Body of pancreas (tissue), 4 donors: ENCODE measurements at regions not wholly inside any gene's neighbourhood (a gene's known extent, or its start where the extent isn't known, plus 50 kb on each side); places are given as distances from the start of the nearest gene placed in this dataset.

ENCODE experiments used
- POLR2A ChIP-seq, 3 donors: fragments of 450-650 bp; IDR thresholded peaks; one replicate each; pipeline ENCODE4 v1.6.1; 2016; ENCODE audit warnings: antibody characterized with exemption in 3 of 3, mild to moderate bottlenecking in 2 of 3
- TF ChIP-seq, protein P1 (sequence below), 7 experiments: fragments of 450-650 bp in 4 of 7; fragments of 200-600 bp in 3 of 7; sonication (generic) in 3 of 7; IDR thresholded peaks; one replicate each; pipeline ENCODE4 v1.5.1; 2016 to 2019; ENCODE audit warnings: antibody characterized with exemption in 7 of 7

DNA sequence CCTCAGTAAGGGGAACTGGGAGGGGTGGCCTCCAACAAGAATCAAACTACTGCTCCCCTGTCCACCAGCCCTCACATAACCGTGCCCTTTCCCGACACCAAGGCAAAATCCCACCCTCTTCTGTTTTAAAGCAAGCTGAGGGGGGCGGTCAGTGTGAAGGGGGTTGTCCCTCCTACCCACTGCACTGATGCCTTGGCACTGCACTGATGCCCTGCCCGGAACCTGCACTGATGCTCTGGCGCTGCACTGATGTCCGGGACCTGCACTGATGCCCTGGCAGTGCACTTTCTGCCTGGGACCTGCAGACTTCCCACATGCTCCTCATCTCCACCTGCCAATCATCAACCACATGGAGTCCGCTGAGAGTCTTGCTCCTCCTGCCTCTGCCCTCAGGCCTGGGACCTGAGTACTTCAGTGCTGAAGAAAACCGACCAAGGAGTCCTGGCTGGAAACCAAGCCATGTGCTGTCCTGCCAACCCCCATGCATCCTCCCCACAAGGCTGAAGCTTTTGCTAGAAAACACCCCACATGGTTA is 179.5 kb downstream of the SMAD2 start:
- TF ChIP-seq, protein P1, sequence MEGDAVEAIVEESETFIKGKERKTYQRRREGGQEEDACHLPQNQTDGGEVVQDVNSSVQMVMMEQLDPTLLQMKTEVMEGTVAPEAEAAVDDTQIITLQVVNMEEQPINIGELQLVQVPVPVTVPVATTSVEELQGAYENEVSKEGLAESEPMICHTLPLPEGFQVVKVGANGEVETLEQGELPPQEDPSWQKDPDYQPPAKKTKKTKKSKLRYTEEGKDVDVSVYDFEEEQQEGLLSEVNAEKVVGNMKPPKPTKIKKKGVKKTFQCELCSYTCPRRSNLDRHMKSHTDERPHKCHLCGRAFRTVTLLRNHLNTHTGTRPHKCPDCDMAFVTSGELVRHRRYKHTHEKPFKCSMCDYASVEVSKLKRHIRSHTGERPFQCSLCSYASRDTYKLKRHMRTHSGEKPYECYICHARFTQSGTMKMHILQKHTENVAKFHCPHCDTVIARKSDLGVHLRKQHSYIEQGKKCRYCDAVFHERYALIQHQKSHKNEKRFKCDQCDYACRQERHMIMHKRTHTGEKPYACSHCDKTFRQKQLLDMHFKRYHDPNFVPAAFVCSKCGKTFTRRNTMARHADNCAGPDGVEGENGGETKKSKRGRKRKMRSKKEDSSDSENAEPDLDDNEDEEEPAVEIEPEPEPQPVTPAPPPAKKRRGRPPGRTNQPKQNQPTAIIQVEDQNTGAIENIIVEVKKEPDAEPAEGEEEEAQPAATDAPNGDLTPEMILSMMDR (IDR thresholded peaks at IDR 0.05): no peak
- TF ChIP-seq POLR2A (IDR thresholded peaks at IDR 0.05): no peak
